Testis (tissue), 2 donors: ENCODE measurements at regions not wholly inside any gene's neighbourhood (a gene's known extent, or its start where the extent isn't known, plus 50 kb on each side); places are given as distances from the start of the nearest gene placed in this dataset.

Experiments used
- POLR2A ChIP-seq: fragments of 450-650 bp; IDR thresholded peaks from one replicate; pipeline ENCODE4 v1.6.1; 2017; ENCODE audit warnings: antibody characterized with exemption, mild to moderate bottlenecking, moderate library complexity
- TF ChIP-seq, protein P1 (sequence below), 3 experiments: fragments of 450-650 bp in 2 of 3; fragments of 200-600 bp in 1 of 3; sonication (generic) in 1 of 3; IDR thresholded peaks; one replicate each; pipeline ENCODE4 v1.5.1; 2016 to 2019; ENCODE audit warnings: antibody characterized with exemption in 3 of 3, mild to moderate bottlenecking in 2 of 3, moderate library complexity in 1 of 3

DNA sequence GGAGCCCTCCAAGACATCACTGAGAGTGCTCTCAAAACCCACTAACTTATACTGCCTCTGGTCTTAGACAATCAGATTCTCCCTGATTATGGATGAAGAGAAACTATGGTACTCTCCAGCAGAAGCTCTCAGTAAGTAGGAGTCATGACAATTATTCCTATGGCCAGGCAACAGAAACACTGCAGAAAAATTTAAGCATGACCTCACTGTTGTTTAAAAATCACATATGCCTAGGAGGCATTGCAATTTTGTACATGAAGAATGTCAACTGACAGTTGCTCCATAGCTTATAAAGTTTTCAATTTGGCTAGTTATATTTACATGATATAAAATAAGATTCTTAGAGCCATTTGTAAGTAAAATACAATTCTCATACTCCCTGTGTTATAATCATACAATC lies 105.9 kb upstream of the LSM8 start:
- TF ChIP-seq POLR2A = no peak
- TF ChIP-seq, protein P1, sequence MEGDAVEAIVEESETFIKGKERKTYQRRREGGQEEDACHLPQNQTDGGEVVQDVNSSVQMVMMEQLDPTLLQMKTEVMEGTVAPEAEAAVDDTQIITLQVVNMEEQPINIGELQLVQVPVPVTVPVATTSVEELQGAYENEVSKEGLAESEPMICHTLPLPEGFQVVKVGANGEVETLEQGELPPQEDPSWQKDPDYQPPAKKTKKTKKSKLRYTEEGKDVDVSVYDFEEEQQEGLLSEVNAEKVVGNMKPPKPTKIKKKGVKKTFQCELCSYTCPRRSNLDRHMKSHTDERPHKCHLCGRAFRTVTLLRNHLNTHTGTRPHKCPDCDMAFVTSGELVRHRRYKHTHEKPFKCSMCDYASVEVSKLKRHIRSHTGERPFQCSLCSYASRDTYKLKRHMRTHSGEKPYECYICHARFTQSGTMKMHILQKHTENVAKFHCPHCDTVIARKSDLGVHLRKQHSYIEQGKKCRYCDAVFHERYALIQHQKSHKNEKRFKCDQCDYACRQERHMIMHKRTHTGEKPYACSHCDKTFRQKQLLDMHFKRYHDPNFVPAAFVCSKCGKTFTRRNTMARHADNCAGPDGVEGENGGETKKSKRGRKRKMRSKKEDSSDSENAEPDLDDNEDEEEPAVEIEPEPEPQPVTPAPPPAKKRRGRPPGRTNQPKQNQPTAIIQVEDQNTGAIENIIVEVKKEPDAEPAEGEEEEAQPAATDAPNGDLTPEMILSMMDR (IDR thresholded peaks at IDR 0.05) = no peak
